GM23338 (cell line): ENCODE measurements at regions not wholly inside any gene's neighbourhood (a gene's known extent, or its start where the extent isn't known, plus 50 kb on each side); places are given as distances from the start of the nearest gene placed in this dataset.

Experiments
- ATAC-seq: fragments of 200-7000 bp; cut with Tn5 transposase; 3 replicates; pipeline ENCODE4 v1.9.1; 2020
- DNase-seq: peaks from one replicate; pipeline ENCODE4 v3.0.0-alpha.2; 2015; ENCODE audit warnings: low spot score
- H2AFZ ChIP-seq: fragments of 200-600 bp; sonication (generic); 2 replicates; pipeline ENCODE4 v1.8.0; 2016; ENCODE audit warnings: antibody characterized with exemption, mild to moderate bottlenecking, moderate library complexity
- H3F3A ChIP-seq: fragments of 200-600 bp; sonication (generic); replicated peaks from 2 replicates; pipeline ENCODE4 v1.8.0; 2017; ENCODE audit warnings: antibody characterized with exemption, mixed run types, low read depth
- H3K27ac ChIP-seq: fragments of 200-600 bp; sonication (generic); 2 replicates; pipeline ENCODE4 v1.6.1; 2016; ENCODE audit warnings: low read depth
- H3K27me3 ChIP-seq: fragments of 200-600 bp; sonication (generic); 2 replicates; pipeline ENCODE4 v1.8.0; 2016; ENCODE audit warnings: mild to moderate bottlenecking, mixed run types, moderate library complexity; ENCODE audit not compliant: insufficient read depth
- H3K36me3 ChIP-seq: fragments of 200-600 bp; sonication (generic); 2 replicates; pipeline ENCODE4 v1.8.0; 2016; ENCODE audit warnings: mild to moderate bottlenecking; ENCODE audit not compliant: insufficient read depth
- H3K4me1 ChIP-seq: fragments of 200-600 bp; sonication (generic); 2 replicates; pipeline ENCODE4 v1.8.0; 2016; ENCODE audit warnings: mild to moderate bottlenecking, moderate library complexity; ENCODE audit not compliant: insufficient read depth
- H3K4me2 ChIP-seq: fragments of 200-600 bp; sonication (generic); 2 replicates; pipeline ENCODE4 v1.7.1; 2017; ENCODE audit warnings: mixed run types
- H3K4me3 ChIP-seq: fragments of 200-600 bp; sonication (generic); 2 replicates; pipeline ENCODE4 v1.6.1; 2016; ENCODE audit warnings: mixed run types
- H3K79me2 ChIP-seq: fragments of 200-600 bp; sonication (generic); replicated peaks from 2 replicates; pipeline ENCODE4 v1.8.0; 2017; ENCODE audit warnings: mild to moderate bottlenecking; ENCODE audit not compliant: insufficient read depth
- H3K9me2 ChIP-seq: fragments of 200-600 bp; sonication (generic); 2 replicates; pipeline ENCODE4 v1.8.0; 2017; ENCODE audit not compliant: insufficient read depth
- H4K20me1 ChIP-seq: fragments of 200-600 bp; sonication (generic); replicated peaks from 2 replicates; pipeline ENCODE4 v1.8.0; 2017; ENCODE audit warnings: mild to moderate bottlenecking; ENCODE audit not compliant: insufficient read depth
- H3K27ac Mint-ChIP-seq: 2 replicates; pipeline ENCODE4 v1.8.0; 2020; ENCODE audit warnings: inconsistent platforms, mild to moderate bottlenecking, moderate library complexity, mixed read lengths
- H3K27me3 Mint-ChIP-seq: 3 replicates; pipeline ENCODE4 v1.8.0; 2022; ENCODE audit warnings: low read depth, mild to moderate bottlenecking, moderate library complexity, mixed read lengths, inconsistent platforms; ENCODE audit not compliant: insufficient read depth, poor library complexity
- H3K36me3 Mint-ChIP-seq: 3 replicates; pipeline ENCODE4 v1.8.0; 2021; ENCODE audit warnings: low read depth, mild to moderate bottlenecking, inconsistent platforms, moderate library complexity, mixed read lengths
- H3K4me1 Mint-ChIP-seq: 3 replicates; pipeline ENCODE4 v1.8.0; 2020; ENCODE audit warnings: mild to moderate bottlenecking, inconsistent platforms, mixed read lengths
- H3K4me3 Mint-ChIP-seq: 3 replicates; pipeline ENCODE4 v1.8.0; 2021; ENCODE audit warnings: moderate library complexity, mild to moderate bottlenecking, inconsistent platforms, mixed read lengths
- H3K9me3 Mint-ChIP-seq: 3 replicates; pipeline ENCODE4 v1.8.0; 2020; ENCODE audit warnings: moderate library complexity, mild to moderate bottlenecking, inconsistent platforms, mixed read lengths
- CREB1 ChIP-seq: fragments of 250-450 bp; sonication (Bioruptor Pico); IDR thresholded peaks from 2 replicates; pipeline ENCODE4 v1.5.0; 2020; ENCODE audit warnings: low read depth, mild to moderate bottlenecking, moderate library complexity
- CTCF ChIP-seq, 2 experiments: fragments of 200-600 bp in 1 of 2; sonication (generic) in 1 of 2; conservative IDR thresholded peaks; 2 replicates each; pipeline versions ENCODE4 v1.5.1 to v1.6.1; 2016 to 2017; ENCODE audit warnings: antibody characterized with exemption in 2 of 2, low read depth in 2 of 2, mild to moderate bottlenecking in 2 of 2, moderate library complexity in 1 of 2
- EZH2 ChIP-seq: fragments of 200-600 bp; sonication (generic); IDR thresholded peaks from one replicate; pipeline ENCODE4 v1.8.0; 2017; ENCODE audit warnings: antibody characterized with exemption, mild to moderate bottlenecking, low read depth; ENCODE audit not compliant: unreplicated experiment
- JUNB ChIP-seq: IDR thresholded peaks from one replicate; pipeline ENCODE4 v1.6.1; 2016; ENCODE audit warnings: antibody characterized with exemption; ENCODE audit not compliant: unreplicated experiment
- POLR2AphosphoS5 ChIP-seq: IDR thresholded peaks from 2 replicates; pipeline ENCODE4 v1.6.1; 2016; ENCODE audit warnings: antibody characterized with exemption, low read depth
- TF ChIP-seq, protein P1 (sequence below): IDR thresholded peaks from one replicate; pipeline ENCODE4 v1.6.1; 2018; ENCODE audit warnings: antibody characterized with exemption; ENCODE audit not compliant: unreplicated experiment
- TF ChIP-seq, protein P2 (sequence below): fragments of 250-450 bp; sonication (Bioruptor Pico); IDR thresholded peaks from 2 replicates; pipeline ENCODE4 v1.5.0; 2020; ENCODE audit warnings: mild to moderate bottlenecking, moderate library complexity

DNA sequence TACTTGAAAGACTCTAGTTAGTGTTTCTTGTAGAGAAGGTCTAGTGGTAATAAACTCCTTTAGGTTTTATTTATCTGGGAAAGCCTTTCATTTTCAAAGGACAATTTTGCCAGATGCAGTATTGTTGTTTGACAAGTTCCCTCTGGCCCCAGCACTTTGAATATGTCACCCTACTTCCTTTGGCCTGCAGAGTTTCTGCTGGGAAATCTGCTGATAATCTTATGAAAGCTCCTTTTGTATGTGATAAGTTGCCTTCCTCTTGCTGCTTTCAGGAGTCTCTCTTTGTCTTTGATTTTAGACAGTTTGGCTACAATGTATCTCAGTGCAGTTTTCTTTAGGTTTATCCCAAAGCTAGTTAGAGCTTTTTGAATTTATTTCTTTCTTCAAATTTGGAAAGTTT lies 106.2 kb upstream of the L3MBTL4 start:
- no peak overlapping the region for H3K4me3 Mint-ChIP-seq
- H3K27me3 ChIP-seq = no peaks in the 10 kb centered on the region
- H3K4me3 ChIP-seq = no peak overlapping the region
- no peaks in the 10 kb centered on the region for H3F3A ChIP-seq
- DNase-seq (no peak), ATAC-seq (no peak)
- no peaks in the 10 kb centered on the region for H3K9me2 ChIP-seq
- no peaks in the 10 kb centered on the region for H3K27me3 Mint-ChIP-seq
- H3K27ac ChIP-seq = no peak overlapping the region
- no peaks in the 10 kb centered on the region for H3K36me3 Mint-ChIP-seq
- no peaks in the 10 kb centered on the region for H4K20me1 ChIP-seq
- H3K4me1 ChIP-seq = no peaks in the 10 kb centered on the region
- H3K27ac Mint-ChIP-seq = no peak overlapping the region
- no peaks in the 10 kb centered on the region for H3K79me2 ChIP-seq
- TF ChIP-seq EZH2 (no peak), POLR2AphosphoS5 (no peak)
- TF ChIP-seq, protein P1, sequence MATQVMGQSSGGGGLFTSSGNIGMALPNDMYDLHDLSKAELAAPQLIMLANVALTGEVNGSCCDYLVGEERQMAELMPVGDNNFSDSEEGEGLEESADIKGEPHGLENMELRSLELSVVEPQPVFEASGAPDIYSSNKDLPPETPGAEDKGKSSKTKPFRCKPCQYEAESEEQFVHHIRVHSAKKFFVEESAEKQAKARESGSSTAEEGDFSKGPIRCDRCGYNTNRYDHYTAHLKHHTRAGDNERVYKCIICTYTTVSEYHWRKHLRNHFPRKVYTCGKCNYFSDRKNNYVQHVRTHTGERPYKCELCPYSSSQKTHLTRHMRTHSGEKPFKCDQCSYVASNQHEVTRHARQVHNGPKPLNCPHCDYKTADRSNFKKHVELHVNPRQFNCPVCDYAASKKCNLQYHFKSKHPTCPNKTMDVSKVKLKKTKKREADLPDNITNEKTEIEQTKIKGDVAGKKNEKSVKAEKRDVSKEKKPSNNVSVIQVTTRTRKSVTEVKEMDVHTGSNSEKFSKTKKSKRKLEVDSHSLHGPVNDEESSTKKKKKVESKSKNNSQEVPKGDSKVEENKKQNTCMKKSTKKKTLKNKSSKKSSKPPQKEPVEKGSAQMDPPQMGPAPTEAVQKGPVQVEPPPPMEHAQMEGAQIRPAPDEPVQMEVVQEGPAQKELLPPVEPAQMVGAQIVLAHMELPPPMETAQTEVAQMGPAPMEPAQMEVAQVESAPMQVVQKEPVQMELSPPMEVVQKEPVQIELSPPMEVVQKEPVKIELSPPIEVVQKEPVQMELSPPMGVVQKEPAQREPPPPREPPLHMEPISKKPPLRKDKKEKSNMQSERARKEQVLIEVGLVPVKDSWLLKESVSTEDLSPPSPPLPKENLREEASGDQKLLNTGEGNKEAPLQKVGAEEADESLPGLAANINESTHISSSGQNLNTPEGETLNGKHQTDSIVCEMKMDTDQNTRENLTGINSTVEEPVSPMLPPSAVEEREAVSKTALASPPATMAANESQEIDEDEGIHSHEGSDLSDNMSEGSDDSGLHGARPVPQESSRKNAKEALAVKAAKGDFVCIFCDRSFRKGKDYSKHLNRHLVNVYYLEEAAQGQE = no peak
- no peak overlapping the region for H3K4me2 ChIP-seq
- H3K9me3 Mint-ChIP-seq = peaks cover 7% of the 10 kb centered on the region; the same call in 2 of the 3 replicates
- H3K4me1 Mint-ChIP-seq = no peaks in the 10 kb centered on the region
- H3K36me3 ChIP-seq = no peaks in the 10 kb centered on the region
- H2AFZ ChIP-seq = no peak overlapping the region

GRCh38 chr18:6521803-6522418 lies 107.2 kb upstream of the L3MBTL4 start:
- no peaks in the 10 kb centered on the region for H3K9me2 ChIP-seq
- H3K36me3 Mint-ChIP-seq = no peaks in the 10 kb centered on the region
- DNase-seq = peak; percentile 89
- TF ChIP-seq JUNB = no peak
- TF ChIP-seq CTCF (conservative IDR thresholded peaks at IDR 0.05; ENCODE audit: low read depth in 2 of 2) = peak; percentile 84 to 89
- TF ChIP-seq, protein P2, sequence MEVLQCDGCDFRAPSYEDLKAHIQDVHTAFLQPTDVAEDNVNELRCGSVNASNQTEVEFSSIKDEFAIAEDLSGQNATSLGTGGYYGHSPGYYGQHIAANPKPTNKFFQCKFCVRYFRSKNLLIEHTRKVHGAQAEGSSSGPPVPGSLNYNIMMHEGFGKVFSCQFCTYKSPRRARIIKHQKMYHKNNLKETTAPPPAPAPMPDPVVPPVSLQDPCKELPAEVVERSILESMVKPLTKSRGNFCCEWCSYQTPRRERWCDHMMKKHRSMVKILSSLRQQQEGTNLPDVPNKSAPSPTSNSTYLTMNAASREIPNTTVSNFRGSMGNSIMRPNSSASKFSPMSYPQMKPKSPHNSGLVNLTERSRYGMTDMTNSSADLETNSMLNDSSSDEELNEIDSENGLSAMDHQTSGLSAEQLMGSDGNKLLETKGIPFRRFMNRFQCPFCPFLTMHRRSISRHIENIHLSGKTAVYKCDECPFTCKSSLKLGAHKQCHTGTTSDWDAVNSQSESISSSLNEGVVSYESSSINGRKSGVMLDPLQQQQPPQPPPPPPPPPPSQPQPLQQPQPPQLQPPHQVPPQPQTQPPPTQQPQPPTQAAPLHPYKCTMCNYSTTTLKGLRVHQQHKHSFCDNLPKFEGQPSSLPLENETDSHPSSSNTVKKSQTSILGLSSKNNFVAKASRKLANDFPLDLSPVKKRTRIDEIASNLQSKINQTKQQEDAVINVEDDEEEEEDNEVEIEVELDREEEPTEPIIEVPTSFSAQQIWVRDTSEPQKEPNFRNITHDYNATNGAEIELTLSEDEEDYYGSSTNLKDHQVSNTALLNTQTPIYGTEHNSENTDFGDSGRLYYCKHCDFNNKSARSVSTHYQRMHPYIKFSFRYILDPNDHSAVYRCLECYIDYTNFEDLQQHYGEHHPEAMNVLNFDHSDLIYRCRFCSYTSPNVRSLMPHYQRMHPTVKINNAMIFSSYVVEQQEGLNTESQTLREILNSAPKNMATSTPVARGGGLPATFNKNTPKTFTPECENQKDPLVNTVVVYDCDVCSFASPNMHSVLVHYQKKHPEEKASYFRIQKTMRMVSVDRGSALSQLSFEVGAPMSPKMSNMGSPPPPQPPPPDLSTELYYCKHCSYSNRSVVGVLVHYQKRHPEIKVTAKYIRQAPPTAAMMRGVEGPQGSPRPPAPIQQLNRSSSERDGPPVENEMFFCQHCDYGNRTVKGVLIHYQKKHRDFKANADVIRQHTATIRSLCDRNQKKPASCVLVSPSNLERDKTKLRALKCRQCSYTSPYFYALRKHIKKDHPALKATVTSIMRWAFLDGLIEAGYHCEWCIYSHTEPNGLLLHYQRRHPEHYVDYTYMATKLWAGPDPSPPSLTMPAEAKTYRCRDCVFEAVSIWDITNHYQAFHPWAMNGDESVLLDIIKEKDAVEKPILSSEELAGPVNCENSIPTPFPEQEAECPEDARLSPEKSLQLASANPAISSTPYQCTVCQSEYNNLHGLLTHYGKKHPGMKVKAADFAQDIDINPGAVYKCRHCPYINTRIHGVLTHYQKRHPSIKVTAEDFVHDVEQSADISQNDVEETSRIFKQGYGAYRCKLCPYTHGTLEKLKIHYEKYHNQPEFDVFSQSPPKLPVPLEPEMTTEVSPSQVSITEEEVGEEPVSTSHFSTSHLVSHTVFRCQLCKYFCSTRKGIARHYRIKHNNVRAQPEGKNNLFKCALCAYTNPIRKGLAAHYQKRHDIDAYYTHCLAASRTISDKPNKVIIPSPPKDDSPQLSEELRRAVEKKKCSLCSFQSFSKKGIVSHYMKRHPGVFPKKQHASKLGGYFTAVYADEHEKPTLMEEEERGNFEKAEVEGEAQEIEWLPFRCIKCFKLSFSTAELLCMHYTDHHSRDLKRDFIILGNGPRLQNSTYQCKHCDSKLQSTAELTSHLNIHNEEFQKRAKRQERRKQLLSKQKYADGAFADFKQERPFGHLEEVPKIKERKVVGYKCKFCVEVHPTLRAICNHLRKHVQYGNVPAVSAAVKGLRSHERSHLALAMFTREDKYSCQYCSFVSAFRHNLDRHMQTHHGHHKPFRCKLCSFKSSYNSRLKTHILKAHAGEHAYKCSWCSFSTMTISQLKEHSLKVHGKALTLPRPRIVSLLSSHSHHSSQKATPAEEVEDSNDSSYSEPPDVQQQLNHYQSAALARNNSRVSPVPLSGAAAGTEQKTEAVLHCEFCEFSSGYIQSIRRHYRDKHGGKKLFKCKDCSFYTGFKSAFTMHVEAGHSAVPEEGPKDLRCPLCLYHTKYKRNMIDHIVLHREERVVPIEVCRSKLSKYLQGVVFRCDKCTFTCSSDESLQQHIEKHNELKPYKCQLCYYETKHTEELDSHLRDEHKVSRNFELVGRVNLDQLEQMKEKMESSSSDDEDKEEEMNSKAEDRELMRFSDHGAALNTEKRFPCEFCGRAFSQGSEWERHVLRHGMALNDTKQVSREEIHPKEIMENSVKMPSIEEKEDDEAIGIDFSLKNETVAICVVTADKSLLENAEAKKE = peak; percentile 43; the same call in 1 of the 2 replicates
- no peak for TF ChIP-seq CREB1 (CRISPR knock-in tag)

More at GRCh38 chr18:6521803-6522418, 107.2 kb upstream of the L3MBTL4 start:
- peaks cover 4% of the 10 kb centered on the region; the same call in 2 of the 3 replicates for H3K9me3 Mint-ChIP-seq
- no peaks in the 10 kb centered on the region for H3K4me1 Mint-ChIP-seq
- H3K27ac Mint-ChIP-seq = no peak overlapping the region
- H3K36me3 ChIP-seq = no peaks in the 10 kb centered on the region
- no peaks in the 10 kb centered on the region for H3K27me3 Mint-ChIP-seq
- H3F3A ChIP-seq = no peaks in the 10 kb centered on the region
- H4K20me1 ChIP-seq = no peaks in the 10 kb centered on the region
- H3K4me3 Mint-ChIP-seq = no peak overlapping the region
- no peak overlapping the region for H3K27ac ChIP-seq
- ATAC-seq = peak; percentile 82
- no peak overlapping the region for H3K4me2 ChIP-seq
- no peaks in the 10 kb centered on the region for H3K79me2 ChIP-seq
- no peaks in the 10 kb centered on the region for H3K4me1 ChIP-seq
- H3K4me3 ChIP-seq = no peak overlapping the region
- no peaks in the 10 kb centered on the region for H3K27me3 ChIP-seq
- no peak overlapping the region for H2AFZ ChIP-seq
